ENCODE measurements at regions not wholly inside any gene's neighbourhood (a gene's known extent, or its start where the extent isn't known, plus 50 kb on each side); places are given as distances from the start of the nearest gene placed in this dataset.

- TF ChIP-seq CTCF (IDR thresholded peaks at IDR 0.05) (no peak), POLR2A (IDR thresholded peaks at IDR 0.05) (no peak)
Measured at GRCh38 chr14:86423214-86423613, 893.3 kb downstream of the FLRT2 start.

All from thyroid gland (tissue), 4 donors.